ENCODE measurements at regions not wholly inside any gene's neighbourhood (a gene's known extent, or its start where the extent isn't known, plus 50 kb on each side); places are given as distances from the start of the nearest gene placed in this dataset.

DNA sequence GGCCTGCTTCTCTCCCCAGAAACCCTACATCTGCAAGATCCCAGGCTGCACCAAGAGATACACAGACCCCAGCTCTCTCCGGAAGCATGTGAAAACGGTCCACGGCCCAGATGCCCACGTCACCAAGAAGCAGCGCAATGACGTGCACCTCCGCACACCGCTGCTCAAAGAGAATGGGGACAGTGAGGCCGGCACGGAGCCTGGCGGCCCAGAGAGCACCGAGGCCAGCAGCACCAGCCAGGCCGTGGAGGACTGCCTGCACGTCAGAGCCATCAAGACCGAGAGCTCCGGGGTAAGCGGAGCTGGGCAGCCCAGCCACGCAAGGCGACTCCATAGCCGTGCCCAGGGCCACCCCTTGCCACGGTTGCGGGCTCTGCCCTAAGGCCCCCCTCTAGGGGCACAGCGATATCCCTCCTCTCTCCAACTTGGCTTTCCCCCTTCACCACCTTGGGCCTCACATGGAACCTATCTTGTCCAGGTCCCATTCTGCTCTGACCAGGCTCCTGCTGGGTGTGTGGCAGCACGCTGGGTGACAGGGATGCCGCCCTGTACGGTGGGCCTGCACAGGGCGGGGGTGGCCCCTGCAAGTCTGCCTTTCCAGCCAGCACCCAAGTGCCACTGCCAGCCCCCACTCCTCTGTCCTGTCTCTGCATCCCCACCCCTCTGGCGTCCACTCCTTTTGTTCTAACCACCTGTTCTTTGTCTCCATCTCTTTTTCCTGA lies 248.9 kb downstream of the GLI2 start:
- H3K79me2 ChIP-seq (replicated peaks; ENCODE audit: insufficient read depth, low read length), result no peaks in the 10 kb centered on the region
- H3K9me3 ChIP-seq (ENCODE audit: low read length), result no peaks in the 10 kb centered on the region
- no peak overlapping the region for H3K4me3 ChIP-seq (ENCODE audit: low read length)
- no peak overlapping the region for H3K27ac ChIP-seq (ENCODE audit: low read length)
- H2AFZ ChIP-seq (ENCODE audit: low read depth, low read length), result no peak overlapping the region
- no peaks in the 10 kb centered on the region for H4K20me1 ChIP-seq (ENCODE audit: insufficient read depth)
- H3K4me2 ChIP-seq (ENCODE audit: low read length), result no peak overlapping the region
- H3K9me2 ChIP-seq (ENCODE audit: insufficient read depth, low read length), result no peaks in the 10 kb centered on the region
- H3K9ac ChIP-seq (ENCODE audit: low read length), result no peak overlapping the region
- H3K27me3 ChIP-seq (ENCODE audit: insufficient read depth, low read depth, low read length), result no peaks in the 10 kb centered on the region
- H3F3A ChIP-seq (ENCODE audit: insufficient read depth, low read length, poor library complexity, severe bottlenecking), result no peaks in the 10 kb centered on the region
- TF ChIP-seq, protein P1, sequence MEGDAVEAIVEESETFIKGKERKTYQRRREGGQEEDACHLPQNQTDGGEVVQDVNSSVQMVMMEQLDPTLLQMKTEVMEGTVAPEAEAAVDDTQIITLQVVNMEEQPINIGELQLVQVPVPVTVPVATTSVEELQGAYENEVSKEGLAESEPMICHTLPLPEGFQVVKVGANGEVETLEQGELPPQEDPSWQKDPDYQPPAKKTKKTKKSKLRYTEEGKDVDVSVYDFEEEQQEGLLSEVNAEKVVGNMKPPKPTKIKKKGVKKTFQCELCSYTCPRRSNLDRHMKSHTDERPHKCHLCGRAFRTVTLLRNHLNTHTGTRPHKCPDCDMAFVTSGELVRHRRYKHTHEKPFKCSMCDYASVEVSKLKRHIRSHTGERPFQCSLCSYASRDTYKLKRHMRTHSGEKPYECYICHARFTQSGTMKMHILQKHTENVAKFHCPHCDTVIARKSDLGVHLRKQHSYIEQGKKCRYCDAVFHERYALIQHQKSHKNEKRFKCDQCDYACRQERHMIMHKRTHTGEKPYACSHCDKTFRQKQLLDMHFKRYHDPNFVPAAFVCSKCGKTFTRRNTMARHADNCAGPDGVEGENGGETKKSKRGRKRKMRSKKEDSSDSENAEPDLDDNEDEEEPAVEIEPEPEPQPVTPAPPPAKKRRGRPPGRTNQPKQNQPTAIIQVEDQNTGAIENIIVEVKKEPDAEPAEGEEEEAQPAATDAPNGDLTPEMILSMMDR (IDR thresholded peaks at IDR 0.05; ENCODE audit: poor library complexity, severe bottlenecking), result no peak
- TF ChIP-seq SMC3 (conservative IDR thresholded peaks at IDR 0.05; ENCODE audit: poor library complexity) (no peak), TAF1 (IDR thresholded peaks at IDR 0.05; ENCODE audit: low read depth) (no peak), EP300 (conservative IDR thresholded peaks at IDR 0.05; ENCODE audit: poor library complexity, severe bottlenecking) (no peak), RAD21 (conservative IDR thresholded peaks at IDR 0.05) (no peak), MXI1 (conservative IDR thresholded peaks at IDR 0.05; ENCODE audit: poor library complexity, severe bottlenecking) (no peak), POLR2AphosphoS5 (IDR thresholded peaks at IDR 0.05) (no peak), EZH2 (IDR thresholded peaks at IDR 0.05; ENCODE audit: borderline replicate concordance, insufficient read depth, low read length, poor library complexity, severe bottlenecking) (no peak)
- TF ChIP-seq, protein P2, sequence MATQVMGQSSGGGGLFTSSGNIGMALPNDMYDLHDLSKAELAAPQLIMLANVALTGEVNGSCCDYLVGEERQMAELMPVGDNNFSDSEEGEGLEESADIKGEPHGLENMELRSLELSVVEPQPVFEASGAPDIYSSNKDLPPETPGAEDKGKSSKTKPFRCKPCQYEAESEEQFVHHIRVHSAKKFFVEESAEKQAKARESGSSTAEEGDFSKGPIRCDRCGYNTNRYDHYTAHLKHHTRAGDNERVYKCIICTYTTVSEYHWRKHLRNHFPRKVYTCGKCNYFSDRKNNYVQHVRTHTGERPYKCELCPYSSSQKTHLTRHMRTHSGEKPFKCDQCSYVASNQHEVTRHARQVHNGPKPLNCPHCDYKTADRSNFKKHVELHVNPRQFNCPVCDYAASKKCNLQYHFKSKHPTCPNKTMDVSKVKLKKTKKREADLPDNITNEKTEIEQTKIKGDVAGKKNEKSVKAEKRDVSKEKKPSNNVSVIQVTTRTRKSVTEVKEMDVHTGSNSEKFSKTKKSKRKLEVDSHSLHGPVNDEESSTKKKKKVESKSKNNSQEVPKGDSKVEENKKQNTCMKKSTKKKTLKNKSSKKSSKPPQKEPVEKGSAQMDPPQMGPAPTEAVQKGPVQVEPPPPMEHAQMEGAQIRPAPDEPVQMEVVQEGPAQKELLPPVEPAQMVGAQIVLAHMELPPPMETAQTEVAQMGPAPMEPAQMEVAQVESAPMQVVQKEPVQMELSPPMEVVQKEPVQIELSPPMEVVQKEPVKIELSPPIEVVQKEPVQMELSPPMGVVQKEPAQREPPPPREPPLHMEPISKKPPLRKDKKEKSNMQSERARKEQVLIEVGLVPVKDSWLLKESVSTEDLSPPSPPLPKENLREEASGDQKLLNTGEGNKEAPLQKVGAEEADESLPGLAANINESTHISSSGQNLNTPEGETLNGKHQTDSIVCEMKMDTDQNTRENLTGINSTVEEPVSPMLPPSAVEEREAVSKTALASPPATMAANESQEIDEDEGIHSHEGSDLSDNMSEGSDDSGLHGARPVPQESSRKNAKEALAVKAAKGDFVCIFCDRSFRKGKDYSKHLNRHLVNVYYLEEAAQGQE (IDR thresholded peaks at IDR 0.05; ENCODE audit: borderline replicate concordance), result no peak
- H3K36me3 ChIP-seq (ENCODE audit: insufficient read depth, low read length), result no peaks in the 10 kb centered on the region

DNA sequence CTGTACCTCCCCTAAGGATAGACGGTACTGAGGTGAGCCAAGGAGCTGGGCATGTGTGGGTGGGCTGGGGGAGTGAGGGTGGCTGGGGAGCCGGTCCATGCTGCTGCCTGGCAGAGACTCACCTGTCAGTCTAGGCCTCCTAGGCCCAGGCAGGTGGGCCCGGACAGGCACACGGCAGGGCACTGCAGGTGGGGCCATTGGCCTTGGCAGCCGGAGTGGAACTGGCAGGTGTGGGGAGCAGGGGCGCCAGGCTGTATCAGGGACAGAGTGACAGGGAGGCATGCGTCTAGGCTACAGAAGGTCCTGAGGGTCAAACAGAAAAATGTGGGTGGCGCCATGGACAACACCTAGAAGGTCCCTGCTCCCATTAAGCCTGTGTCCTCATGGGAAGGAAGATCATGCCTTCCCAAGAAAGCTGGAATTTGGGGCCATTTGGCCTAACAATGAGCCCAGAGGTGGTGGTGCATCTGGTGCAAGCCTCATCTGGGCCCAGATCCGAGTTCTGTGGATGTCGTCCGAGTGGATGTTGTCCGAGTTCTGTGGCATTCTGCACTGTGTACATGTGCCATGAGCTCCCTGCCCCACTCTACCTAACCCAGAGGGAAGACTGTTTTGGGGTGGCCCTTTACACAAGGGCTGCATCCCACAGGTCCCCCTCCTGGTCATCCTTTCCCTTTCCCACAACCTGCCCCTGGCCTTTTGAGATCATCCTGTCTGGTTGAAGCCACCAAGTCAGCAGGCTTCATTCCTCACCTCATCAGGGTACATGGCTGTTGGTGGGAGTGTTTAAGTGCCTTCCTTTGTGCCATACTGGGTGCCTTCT lies 249.7 kb downstream of the GLI2 start:
- Histone ChIP-seq H2AFZ (ENCODE audit: low read depth, low read length) (no peak overlapping the region), H3F3A (ENCODE audit: insufficient read depth, low read length, poor library complexity, severe bottlenecking) (no peaks in the 10 kb centered on the region), H3K9ac (ENCODE audit: low read length) (no peak overlapping the region), H3K4me2 (ENCODE audit: low read length) (no peak overlapping the region), H4K20me1 (ENCODE audit: insufficient read depth) (no peaks in the 10 kb centered on the region), H3K4me3 (ENCODE audit: low read length) (no peak overlapping the region), H3K9me2 (ENCODE audit: insufficient read depth, low read length) (no peaks in the 10 kb centered on the region), H3K27me3 (ENCODE audit: insufficient read depth, low read depth, low read length) (no peaks in the 10 kb centered on the region), H3K27ac (ENCODE audit: low read length) (no peak overlapping the region), H3K79me2 (replicated peaks; ENCODE audit: insufficient read depth, low read length) (no peaks in the 10 kb centered on the region), H3K36me3 (ENCODE audit: insufficient read depth, low read length) (no peaks in the 10 kb centered on the region), H3K9me3 (ENCODE audit: low read length) (no peaks in the 10 kb centered on the region)
- TF ChIP-seq MXI1 (conservative IDR thresholded peaks at IDR 0.05; ENCODE audit: poor library complexity, severe bottlenecking), result no peak
- TF ChIP-seq TAF1 (IDR thresholded peaks at IDR 0.05; ENCODE audit: low read depth), result no peak
- TF ChIP-seq, protein P2 (IDR thresholded peaks at IDR 0.05; ENCODE audit: borderline replicate concordance), result no peak
- TF ChIP-seq EZH2 (IDR thresholded peaks at IDR 0.05; ENCODE audit: borderline replicate concordance, insufficient read depth, low read length, poor library complexity, severe bottlenecking), result no peak
- no peak for TF ChIP-seq EP300 (conservative IDR thresholded peaks at IDR 0.05; ENCODE audit: poor library complexity, severe bottlenecking)

Measured in neural cell (in vitro differentiated cells).